ENCODE measurements at regions not wholly inside any gene's neighbourhood (a gene's known extent, or its start where the extent isn't known, plus 50 kb on each side); places are given as distances from the start of the nearest gene placed in this dataset.

GRCh38 chr2:198975779-198976178 lies 482.0 kb downstream of the SATB2 start:
- Histone ChIP-seq H3K27me3 (no peaks in the 10 kb centered on the region), H3K36me3 (no peaks in the 10 kb centered on the region), H3K4me3 (no peak overlapping the region), H3K9me3 (peaks cover 0 to 40% (median 17%) of the 10 kb centered on the region in 11 donors), H3K27ac (no peak overlapping the region), H3K4me1 (no peaks in the 10 kb centered on the region)
- intact Hi-C loops (cut with DNase I), result no loop called here
- ATAC-seq (no peak), DNase-seq (no peak)
- no peak for TF ChIP-seq CTCF (IDR thresholded peaks at IDR 0.05)

- H3K4me1 ChIP-seq, result no peaks in the 10 kb centered on the region
- H3K36me3 ChIP-seq, result no peaks in the 10 kb centered on the region
- no peak for TF ChIP-seq CTCF (IDR thresholded peaks at IDR 0.05)
- WGBS, 2 donors, result 56 to 66% methylated on average over 2 of the region's 2 CpGs
- H3K9me3 ChIP-seq, result peaks cover 0 to 40% (median 17%) of the 10 kb centered on the region in 11 donors
- ATAC-seq (no peak), DNase-seq (no peak)
- intact Hi-C loops (cut with DNase I), result no loop called here
- no peaks in the 10 kb centered on the region for H3K27me3 ChIP-seq
- H3K4me3 ChIP-seq, result no peak overlapping the region
- H3K27ac ChIP-seq, result no peak overlapping the region
Observed at GRCh38 chr2:198973785-198974184, 484.0 kb downstream of the SATB2 start.

DNA sequence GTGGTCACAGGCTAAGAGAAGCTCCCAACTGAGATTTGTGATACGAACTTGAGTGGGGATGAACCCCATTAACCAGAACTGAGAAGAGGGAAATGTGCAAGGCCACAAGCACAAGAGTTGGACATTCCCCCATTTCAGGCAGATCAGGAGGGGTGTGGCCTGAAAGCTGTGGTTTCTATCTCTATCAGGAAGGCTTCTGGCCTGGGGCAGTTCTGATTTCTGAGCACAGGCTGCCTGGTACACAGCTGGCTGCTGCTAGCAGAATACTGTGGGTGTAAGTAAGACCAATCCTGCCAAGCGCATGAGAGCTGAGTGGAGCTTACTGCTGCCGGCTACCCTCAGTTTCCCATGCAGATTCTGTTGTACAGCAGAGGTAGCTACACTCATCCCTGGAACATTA lies 484.6 kb downstream of the SATB2 start:
- 58 to 60% methylated on average over 3 of the region's 3 CpGs for WGBS, 2 donors
- intact Hi-C loops (cut with DNase I), result no loop called here
- Histone ChIP-seq H3K4me3 (no peak overlapping the region), H3K27me3 (no peaks in the 10 kb centered on the region), H3K27ac (no peak overlapping the region), H3K4me1 (no peaks in the 10 kb centered on the region), H3K36me3 (no peaks in the 10 kb centered on the region), H3K9me3 (peaks cover 0 to 40% (median 17%) of the 10 kb centered on the region in 11 donors)
- DNase-seq (no peak), ATAC-seq (no peak)
- TF ChIP-seq CTCF (IDR thresholded peaks at IDR 0.05), result no peak

- TF ChIP-seq CTCF (IDR thresholded peaks at IDR 0.05), result no peak
- no peaks in the 10 kb centered on the region for H3K9me3 ChIP-seq
- H3K4me1 ChIP-seq, result no peaks in the 10 kb centered on the region
- ATAC-seq, result no peak
- intact Hi-C loops (cut with DNase I), result no loop called here
- no peaks in the 10 kb centered on the region for H3K27me3 ChIP-seq
- H3K27ac ChIP-seq, result no peak overlapping the region
- no peak overlapping the region for H3K4me3 ChIP-seq
- no peaks in the 10 kb centered on the region for H3K36me3 ChIP-seq
- 86 to 87% methylated on average over 2 of the region's 2 CpGs for WGBS, 2 donors
- DNase-seq, result no peak
Observed at GRCh38 chr2:198968545-198968944, 489.2 kb downstream of the SATB2 start.

GRCh38 chr2:198966269-198966668 lies 491.5 kb downstream of the SATB2 start:
- H3K4me1 ChIP-seq, result no peaks in the 10 kb centered on the region
- no peak for ATAC-seq
- intact Hi-C loops (cut with DNase I), result no loop called here

More at GRCh38 chr2:198966269-198966668, 491.5 kb downstream of the SATB2 start:
- Histone ChIP-seq H3K27ac (no peak overlapping the region), H3K27me3 (no peaks in the 10 kb centered on the region), H3K9me3 (no peaks in the 10 kb centered on the region), H3K36me3 (no peaks in the 10 kb centered on the region), H3K4me3 (no peak overlapping the region)
- TF ChIP-seq CTCF (IDR thresholded peaks at IDR 0.05), result no peak
- no peak for DNase-seq
